ENCODE measurements at regions not wholly inside any gene's neighbourhood (a gene's known extent, or its start where the extent isn't known, plus 50 kb on each side); places are given as distances from the start of the nearest gene placed in this dataset.

DNA sequence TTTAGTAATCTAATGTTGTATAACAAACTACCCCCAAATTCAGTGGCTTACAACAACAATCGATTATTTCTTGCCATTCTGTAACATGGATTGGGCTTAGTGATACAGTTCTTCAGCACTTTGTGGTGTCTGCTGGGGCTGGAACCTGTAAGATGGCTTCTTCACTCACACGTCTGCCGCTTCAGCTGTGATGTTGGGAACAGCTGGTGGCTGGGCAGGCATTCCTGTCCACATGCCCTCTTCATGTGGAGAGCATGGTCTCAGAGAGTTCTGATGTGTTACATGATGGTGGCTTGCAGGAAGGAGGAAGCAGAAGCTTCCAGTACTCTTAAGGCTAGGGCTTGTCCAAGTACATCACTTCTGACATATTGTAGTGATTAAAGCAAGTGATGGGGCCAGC lies 276.9 kb downstream of the PTBP2 start:
- Histone ChIP-seq H3K79me2 (ENCODE audit: insufficient read depth, low read depth) (no peaks in the 10 kb centered on the region), H3K36me3 (ENCODE audit: insufficient read depth) (no peaks in the 10 kb centered on the region), H4K20me1 (ENCODE audit: insufficient read depth) (no peaks in the 10 kb centered on the region), H3K4me2 (no peak overlapping the region), H3K27ac (no peak overlapping the region), H3K9ac (no peak overlapping the region), H2AFZ (ENCODE audit: low read depth) (no peak overlapping the region), H3K27me3 (ENCODE audit: insufficient read depth, low read depth) (no peaks in the 10 kb centered on the region), H3K4me1 (ENCODE audit: low read depth, poor library complexity, severe bottlenecking) (no peaks in the 10 kb centered on the region), H3K4me3 (IDR thresholded peaks at IDR 0.05; ENCODE audit: insufficient read depth, low read depth, low read length) (no peak overlapping the region)
- TF ChIP-seq, protein P1, sequence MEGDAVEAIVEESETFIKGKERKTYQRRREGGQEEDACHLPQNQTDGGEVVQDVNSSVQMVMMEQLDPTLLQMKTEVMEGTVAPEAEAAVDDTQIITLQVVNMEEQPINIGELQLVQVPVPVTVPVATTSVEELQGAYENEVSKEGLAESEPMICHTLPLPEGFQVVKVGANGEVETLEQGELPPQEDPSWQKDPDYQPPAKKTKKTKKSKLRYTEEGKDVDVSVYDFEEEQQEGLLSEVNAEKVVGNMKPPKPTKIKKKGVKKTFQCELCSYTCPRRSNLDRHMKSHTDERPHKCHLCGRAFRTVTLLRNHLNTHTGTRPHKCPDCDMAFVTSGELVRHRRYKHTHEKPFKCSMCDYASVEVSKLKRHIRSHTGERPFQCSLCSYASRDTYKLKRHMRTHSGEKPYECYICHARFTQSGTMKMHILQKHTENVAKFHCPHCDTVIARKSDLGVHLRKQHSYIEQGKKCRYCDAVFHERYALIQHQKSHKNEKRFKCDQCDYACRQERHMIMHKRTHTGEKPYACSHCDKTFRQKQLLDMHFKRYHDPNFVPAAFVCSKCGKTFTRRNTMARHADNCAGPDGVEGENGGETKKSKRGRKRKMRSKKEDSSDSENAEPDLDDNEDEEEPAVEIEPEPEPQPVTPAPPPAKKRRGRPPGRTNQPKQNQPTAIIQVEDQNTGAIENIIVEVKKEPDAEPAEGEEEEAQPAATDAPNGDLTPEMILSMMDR (conservative IDR thresholded peaks at IDR 0.05; ENCODE audit: low read depth, low read length), result no peak

GRCh38 chr1:96999191-96999590 lies 277.6 kb downstream of the PTBP2 start:
- H3K9ac ChIP-seq, result no peak overlapping the region
- TF ChIP-seq, protein P1 (conservative IDR thresholded peaks at IDR 0.05; ENCODE audit: low read depth, low read length), result no peak
- H3K4me3 ChIP-seq (IDR thresholded peaks at IDR 0.05; ENCODE audit: insufficient read depth, low read depth, low read length), result no peak overlapping the region
- no peak overlapping the region for H2AFZ ChIP-seq (ENCODE audit: low read depth)
- no peaks in the 10 kb centered on the region for H4K20me1 ChIP-seq (ENCODE audit: insufficient read depth)
- no peak overlapping the region for H3K4me2 ChIP-seq
- no peaks in the 10 kb centered on the region for H3K4me1 ChIP-seq (ENCODE audit: low read depth, poor library complexity, severe bottlenecking)
- H3K79me2 ChIP-seq (ENCODE audit: insufficient read depth, low read depth), result no peaks in the 10 kb centered on the region
- H3K36me3 ChIP-seq (ENCODE audit: insufficient read depth), result no peaks in the 10 kb centered on the region
- no peaks in the 10 kb centered on the region for H3K27me3 ChIP-seq (ENCODE audit: insufficient read depth, low read depth)
- H3K27ac ChIP-seq, result no peak overlapping the region

DNA sequence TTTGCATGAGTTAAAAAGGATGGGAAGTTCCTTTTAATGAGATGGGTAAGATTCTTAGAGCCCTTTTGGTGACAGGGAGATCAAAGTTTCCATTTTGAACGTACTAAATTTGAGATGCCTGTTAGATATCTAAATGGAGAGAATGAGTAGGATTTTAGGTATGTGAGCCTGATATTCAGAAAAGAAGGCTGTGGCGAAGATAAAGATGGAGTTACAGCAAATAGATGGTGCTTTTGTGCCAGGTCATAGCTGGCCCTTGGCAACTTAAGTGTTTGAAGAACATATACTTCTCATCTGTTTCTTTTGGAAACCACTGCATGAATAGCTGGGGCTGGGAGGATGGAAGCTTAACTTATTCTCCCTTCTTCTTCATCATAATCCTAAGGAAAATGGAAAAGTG lies 282.5 kb downstream of the PTBP2 start:
- no peak overlapping the region for H3K9ac ChIP-seq
- no peak overlapping the region for H3K4me3 ChIP-seq (IDR thresholded peaks at IDR 0.05; ENCODE audit: insufficient read depth, low read depth, low read length)
- no peak overlapping the region for H3K4me2 ChIP-seq
- no peaks in the 10 kb centered on the region for H3K27me3 ChIP-seq (ENCODE audit: insufficient read depth, low read depth)
- TF ChIP-seq, protein P1 (conservative IDR thresholded peaks at IDR 0.05; ENCODE audit: low read depth, low read length), result no peak
- no peak overlapping the region for H3K27ac ChIP-seq
- H4K20me1 ChIP-seq (ENCODE audit: insufficient read depth), result no peaks in the 10 kb centered on the region
- H3K79me2 ChIP-seq (ENCODE audit: insufficient read depth, low read depth), result no peaks in the 10 kb centered on the region
- peaks cover 11% of the 10 kb centered on the region for H3K4me1 ChIP-seq (ENCODE audit: low read depth, poor library complexity, severe bottlenecking)
- H2AFZ ChIP-seq (ENCODE audit: low read depth), result no peak overlapping the region
- H3K36me3 ChIP-seq (ENCODE audit: insufficient read depth), result no peaks in the 10 kb centered on the region

DNA sequence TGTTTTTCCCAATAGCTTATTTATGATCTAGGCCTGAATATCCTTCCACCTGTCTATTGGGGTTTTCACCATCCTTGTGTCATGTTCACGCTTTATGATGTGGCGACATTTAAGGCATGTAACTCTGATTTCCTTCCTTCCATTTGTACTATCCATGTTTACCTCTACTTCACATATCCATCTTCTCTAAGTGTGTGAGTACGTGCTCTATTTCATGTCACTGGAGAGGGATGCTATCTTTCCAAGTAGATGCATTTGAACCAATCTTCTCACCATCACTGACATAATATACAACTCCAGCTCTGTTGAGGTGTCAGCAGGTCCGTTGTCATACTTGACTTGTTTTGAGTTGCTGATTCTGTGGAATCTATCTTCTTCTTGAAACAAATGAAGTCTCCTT lies 283.2 kb downstream of the PTBP2 start:
- no peak overlapping the region for H3K4me2 ChIP-seq
- no peaks in the 10 kb centered on the region for H4K20me1 ChIP-seq (ENCODE audit: insufficient read depth)
- H3K36me3 ChIP-seq (ENCODE audit: insufficient read depth), result no peaks in the 10 kb centered on the region
- H3K79me2 ChIP-seq (ENCODE audit: insufficient read depth, low read depth), result no peaks in the 10 kb centered on the region
- no peak overlapping the region for H2AFZ ChIP-seq (ENCODE audit: low read depth)
- peaks cover 11% of the 10 kb centered on the region for H3K4me1 ChIP-seq (ENCODE audit: low read depth, poor library complexity, severe bottlenecking)
- TF ChIP-seq, protein P1 (conservative IDR thresholded peaks at IDR 0.05; ENCODE audit: low read depth, low read length), result no peak
- H3K9ac ChIP-seq, result no peak overlapping the region
- H3K27ac ChIP-seq, result no peak overlapping the region
- H3K4me3 ChIP-seq (IDR thresholded peaks at IDR 0.05; ENCODE audit: insufficient read depth, low read depth, low read length), result no peak overlapping the region
- no peaks in the 10 kb centered on the region for H3K27me3 ChIP-seq (ENCODE audit: insufficient read depth, low read depth)

Measured in KMS-11 (cell line).